Vagina (tissue), 2 donors: ENCODE measurements at regions not wholly inside any gene's neighbourhood (a gene's known extent, or its start where the extent isn't known, plus 50 kb on each side); places are given as distances from the start of the nearest gene placed in this dataset.

Experiments used
- POLR2AphosphoS5 ChIP-seq, 2 donors: sonication (generic); formaldehyde crosslinking; IDR thresholded peaks; one replicate each; pipeline ENCODE4 v1.9.0; 2017; ENCODE audit warnings: antibody characterized with exemption in 2 of 2, mild to moderate bottlenecking in 2 of 2, low read depth in 1 of 2; ENCODE audit not compliant: insufficient read depth in 1 of 2
- TF ChIP-seq, protein P1 (sequence below), 3 experiments: fragments of 450-650 bp in 2 of 3; fragments of 200-600 bp in 1 of 3; sonication (generic) in 1 of 3; IDR thresholded peaks; one replicate each; pipeline ENCODE4 v1.5.1; 2017 to 2019; ENCODE audit warnings: antibody characterized with exemption in 3 of 3, mild to moderate bottlenecking in 2 of 3, moderate library complexity in 2 of 3

- TF ChIP-seq, protein P1, sequence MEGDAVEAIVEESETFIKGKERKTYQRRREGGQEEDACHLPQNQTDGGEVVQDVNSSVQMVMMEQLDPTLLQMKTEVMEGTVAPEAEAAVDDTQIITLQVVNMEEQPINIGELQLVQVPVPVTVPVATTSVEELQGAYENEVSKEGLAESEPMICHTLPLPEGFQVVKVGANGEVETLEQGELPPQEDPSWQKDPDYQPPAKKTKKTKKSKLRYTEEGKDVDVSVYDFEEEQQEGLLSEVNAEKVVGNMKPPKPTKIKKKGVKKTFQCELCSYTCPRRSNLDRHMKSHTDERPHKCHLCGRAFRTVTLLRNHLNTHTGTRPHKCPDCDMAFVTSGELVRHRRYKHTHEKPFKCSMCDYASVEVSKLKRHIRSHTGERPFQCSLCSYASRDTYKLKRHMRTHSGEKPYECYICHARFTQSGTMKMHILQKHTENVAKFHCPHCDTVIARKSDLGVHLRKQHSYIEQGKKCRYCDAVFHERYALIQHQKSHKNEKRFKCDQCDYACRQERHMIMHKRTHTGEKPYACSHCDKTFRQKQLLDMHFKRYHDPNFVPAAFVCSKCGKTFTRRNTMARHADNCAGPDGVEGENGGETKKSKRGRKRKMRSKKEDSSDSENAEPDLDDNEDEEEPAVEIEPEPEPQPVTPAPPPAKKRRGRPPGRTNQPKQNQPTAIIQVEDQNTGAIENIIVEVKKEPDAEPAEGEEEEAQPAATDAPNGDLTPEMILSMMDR (IDR thresholded peaks at IDR 0.05) = no peak
- no peak for TF ChIP-seq POLR2AphosphoS5 (IDR thresholded peaks at IDR 0.05; ENCODE audit: insufficient read depth in 1 of 2, low read depth in 1 of 2)
Measured at GRCh38 chr13:74025369-74025768, 108.8 kb downstream of the KLF12 start.
